Nephron progenitor cell (in vitro differentiated cells): ENCODE measurements at regions not wholly inside any gene's neighbourhood (a gene's known extent, or its start where the extent isn't known, plus 50 kb on each side); places are given as distances from the start of the nearest gene placed in this dataset.
A peak's percentile ranks its signal among the peaks of the same experiment; 100 is the strongest.

Experiments used
- DNase-seq: peaks from one replicate; pipeline ENCODE4 v3.0.0; 2021
- H3K27ac Mint-ChIP-seq: 2 replicates; pipeline ENCODE4 v1.8.0; 2021; ENCODE audit warnings: mild to moderate bottlenecking, moderate library complexity, mixed read lengths
- H3K27me3 Mint-ChIP-seq: 2 replicates; pipeline ENCODE4 v1.8.0; 2021; ENCODE audit warnings: mild to moderate bottlenecking, low read depth, mixed read lengths; ENCODE audit not compliant: poor library complexity
- H3K36me3 Mint-ChIP-seq: 2 replicates; pipeline ENCODE4 v1.8.0; 2021; ENCODE audit warnings: low read depth, mixed read lengths
- H3K4me1 Mint-ChIP-seq: 2 replicates; pipeline ENCODE4 v1.8.0; 2021; ENCODE audit warnings: mixed read lengths
- H3K4me3 Mint-ChIP-seq: 2 replicates; pipeline ENCODE4 v1.8.0; 2021; ENCODE audit warnings: mild to moderate bottlenecking, moderate library complexity, mixed read lengths
- H3K9me3 Mint-ChIP-seq: 2 replicates; pipeline ENCODE4 v1.8.0; 2021; ENCODE audit warnings: mild to moderate bottlenecking, moderate library complexity, mixed read lengths
- CTCF ChIP-seq: fragments of 200-600 bp; sonication (generic); IDR thresholded peaks from 2 replicates; pipeline ENCODE4 v1.5.0; 2021; ENCODE audit warnings: antibody characterized with exemption

- Mint-ChIP-seq H3K27me3 (peaks cover 2% of the 10 kb centered on the region), H3K4me3 (no peak overlapping the region), H3K4me1 (peaks cover 81% of the 10 kb centered on the region), H3K9me3 (no peaks in the 10 kb centered on the region), H3K27ac (no peak overlapping the region), H3K36me3 (no peaks in the 10 kb centered on the region)
- DNase-seq = no peak
- TF ChIP-seq CTCF = no peak
These were observed 106.1 kb downstream of the DAD1 start for GRCh38 chr14:22482782-22483553.

- H3K27ac Mint-ChIP-seq = no peak overlapping the region
- DNase-seq = no peak
These were observed 106.8 kb downstream of the DAD1 start for GRCh38 chr14:22482085-22482694.

GRCh38 chr14:22481546-22481945, 107.5 kb downstream of the DAD1 start:
- DNase-seq = no peak
- no peaks in the 10 kb centered on the region for H3K36me3 Mint-ChIP-seq
- peak overlapping the region; percentile 44 for H3K4me3 Mint-ChIP-seq
- H3K9me3 Mint-ChIP-seq = no peaks in the 10 kb centered on the region
- H3K4me1 Mint-ChIP-seq = peaks cover 85% of the 10 kb centered on the region
- TF ChIP-seq CTCF = no peak
- H3K27ac Mint-ChIP-seq = peak overlapping the region; percentile 20
- H3K27me3 Mint-ChIP-seq = peaks cover 2% of the 10 kb centered on the region

More at GRCh38 chr14:22482085-22482694, 106.8 kb downstream of the DAD1 start:
- TF ChIP-seq CTCF = no peak
- peaks cover 2% of the 10 kb centered on the region for H3K27me3 Mint-ChIP-seq
- peaks cover 85% of the 10 kb centered on the region for H3K4me1 Mint-ChIP-seq
- no peak overlapping the region for H3K4me3 Mint-ChIP-seq
- no peaks in the 10 kb centered on the region for H3K9me3 Mint-ChIP-seq
- H3K36me3 Mint-ChIP-seq = no peaks in the 10 kb centered on the region

- Mint-ChIP-seq H3K4me3 (no peak overlapping the region), H3K36me3 (no peaks in the 10 kb centered on the region)
These were observed 109.1 kb downstream of the DAD1 start for GRCh38 chr14:22479776-22480464.

GRCh38 chr14:22479132-22479531, 109.9 kb downstream of the DAD1 start:
- H3K4me3 Mint-ChIP-seq = no peak overlapping the region
- no peak overlapping the region for H3K27ac Mint-ChIP-seq
- no peaks in the 10 kb centered on the region for H3K27me3 Mint-ChIP-seq
- H3K9me3 Mint-ChIP-seq = no peaks in the 10 kb centered on the region
- TF ChIP-seq CTCF = no peak
- DNase-seq = no peak
- H3K36me3 Mint-ChIP-seq = no peaks in the 10 kb centered on the region
- H3K4me1 Mint-ChIP-seq = peaks cover 85% of the 10 kb centered on the region

More at GRCh38 chr14:22479776-22480464, 109.1 kb downstream of the DAD1 start:
- Mint-ChIP-seq H3K9me3 (no peaks in the 10 kb centered on the region), H3K27me3 (no peaks in the 10 kb centered on the region), H3K27ac (no peak overlapping the region), H3K4me1 (peaks cover 92% of the 10 kb centered on the region)
- DNase-seq = no peak
- TF ChIP-seq CTCF = no peak
